ENCODE measurements at regions not wholly inside any gene's neighbourhood (a gene's known extent, or its start where the extent isn't known, plus 50 kb on each side); places are given as distances from the start of the nearest gene placed in this dataset.

GRCh38 chr11:22138264-22138663 is 54.6 kb upstream of the ANO5 start:
- ChIA-PET CTCF (ENCODE audit: low intra/inter-chr PET ratio, low total read pairs) (no interaction called here), POLR2A (no interaction called here)

More at GRCh38 chr11:22138264-22138663, 54.6 kb upstream of the ANO5 start:
- FAIRE-seq, result no peak
- intact Hi-C loops (cut with micrococcal nuclease; ENCODE audit: unreplicated experiment), result no loop called here
- no peaks in the 10 kb centered on the region for H3K9me3 ChIP-seq (ENCODE audit: low read length)
- no peaks in the 10 kb centered on the region for H4K20me1 ChIP-seq (ENCODE audit: insufficient read depth, low read length)
- TF ChIP-seq ZNF431 (CRISPR knock-in tag; IDR thresholded peaks at IDR 0.05; ENCODE audit: borderline replicate concordance, low read depth), result no peak
- no peak for TF ChIP-seq SRF (IDR thresholded peaks at IDR 0.05; ENCODE audit: low read depth, low read length)
- no peak for TF ChIP-seq LCORL (IDR thresholded peaks at IDR 0.05)
- TF ChIP-seq LCORL (CRISPR knock-in tag; IDR thresholded peaks at IDR 0.05), result no peak
- no peak for TF ChIP-seq ZNF580 (CRISPR knock-in tag; IDR thresholded peaks at IDR 0.05; ENCODE audit: borderline replicate concordance, low read depth)
- no peak for TF ChIP-seq NFE2L1 (CRISPR knock-in tag; IDR thresholded peaks at IDR 0.05; ENCODE audit: borderline replicate concordance)
- TF ChIP-seq TRIM22 (IDR thresholded peaks at IDR 0.05), result no peak
- TF ChIP-seq ZSCAN29 (CRISPR knock-in tag; conservative IDR thresholded peaks at IDR 0.05), result no peak
- no peak for TF ChIP-seq KMT2A (CRISPR knock-in tag; IDR thresholded peaks at IDR 0.05)
- no peak for TF ChIP-seq ZNF317 (CRISPR knock-in tag; IDR thresholded peaks at IDR 0.05)
- no peak for TF ChIP-seq RBM22 (optimal IDR thresholded peaks at IDR 0.05; ENCODE audit: low read length)
- no peak for TF ChIP-seq MLLT10 (CRISPR knock-in tag; IDR thresholded peaks at IDR 0.05)
- no peak for TF ChIP-seq SOX5 (CRISPR knock-in tag; IDR thresholded peaks at IDR 0.05; ENCODE audit: borderline replicate concordance)
- TF ChIP-seq FOXP4 (CRISPR knock-in tag; IDR thresholded peaks at IDR 0.05), result no peak
- no peak for TF ChIP-seq NFYC (CRISPR knock-in tag; IDR thresholded peaks at IDR 0.05)
- TF ChIP-seq ETS1 (CRISPR knock-in tag; IDR thresholded peaks at IDR 0.05), result no peak
- H3K79me2 ChIP-seq (ENCODE audit: insufficient read depth, low read length), result no peaks in the 10 kb centered on the region
- H2AFZ ChIP-seq (ENCODE audit: low read length), result no peak overlapping the region
- BruUV-seq (replicated peaks), result no TSS peak
- H3K4me2 ChIP-seq (ENCODE audit: low read depth, low read length), result no peak overlapping the region
- H3K27ac ChIP-seq (ENCODE audit: extremely low read length, insufficient read depth, low read length), result no peak overlapping the region
- no peak overlapping the region for H3K9ac ChIP-seq (ENCODE audit: insufficient read depth, low read depth, low read length)
- no peak for ATAC-seq
- no peak for DNase-seq (ENCODE audit: low spot score)
- no peak overlapping the region for H3K4me3 ChIP-seq (replicated peaks in 1 of 3; ENCODE audit: insufficient read depth in 1 of 3, low read depth in 2 of 3, low read length in 3 of 3)
- H3K27me3 ChIP-seq (ENCODE audit: control insufficient read depth in 1 of 2, insufficient read depth in 2 of 2, low read length in 2 of 2), result no peaks in the 10 kb centered on the region
- no peaks in the 10 kb centered on the region for H3K4me1 ChIP-seq (ENCODE audit: insufficient read depth, low read length)
- in situ Hi-C loops (cut with HindIII; ENCODE audit: extremely low pct_ligation_motif_present, low pct_unique_long_range_greater_than_20kb), result loop anchor here (25.0 kb wide), 1 partner anchor 1476 kb away; the partner anchor contains the start of gene NELL1
- no peaks in the 10 kb centered on the region for H3K36me3 ChIP-seq (replicated peaks in 1 of 2; ENCODE audit: control insufficient read depth in 1 of 2, insufficient read depth in 2 of 2, low read length in 2 of 2)
